ENCODE measurements at regions not wholly inside any gene's neighbourhood (a gene's known extent, or its start where the extent isn't known, plus 50 kb on each side); places are given as distances from the start of the nearest gene placed in this dataset.

- H3K4me3 Mint-ChIP-seq, result no peak overlapping the region
- H3K27ac ChIP-seq (ENCODE audit: low read depth), result no peak overlapping the region
- peaks cover 3% of the 10 kb centered on the region; the same call in 1 of the 3 replicates for H3K9me3 Mint-ChIP-seq
- DNase-seq (ENCODE audit: low spot score), result no peak
- TF ChIP-seq POLR2AphosphoS5 (IDR thresholded peaks at IDR 0.05; ENCODE audit: low read depth) (no peak), STAT1 (IDR thresholded peaks at IDR 0.05; ENCODE audit: unreplicated experiment) (no peak), EZH2phosphoT487 (IDR thresholded peaks at IDR 0.05; ENCODE audit: unreplicated experiment) (no peak), ZNF331 (CRISPR knock-in tag; IDR thresholded peaks at IDR 0.05; ENCODE audit: low read depth) (no peak), REST (IDR thresholded peaks at IDR 0.05; ENCODE audit: unreplicated experiment) (no peak), EZH2 (IDR thresholded peaks at IDR 0.05; ENCODE audit: low read depth, unreplicated experiment) (no peak), CREB1 (CRISPR knock-in tag; IDR thresholded peaks at IDR 0.05; ENCODE audit: low read depth) (no peak), JUNB (IDR thresholded peaks at IDR 0.05; ENCODE audit: unreplicated experiment) (no peak), NANOG (IDR thresholded peaks at IDR 0.05; ENCODE audit: borderline replicate concordance) (no peak)
- no peak overlapping the region for H2AFZ ChIP-seq
- no peaks in the 10 kb centered on the region for H3K4me1 ChIP-seq (ENCODE audit: insufficient read depth)
- no peak for ATAC-seq
- H3K27ac Mint-ChIP-seq, result no peak overlapping the region
- no peaks in the 10 kb centered on the region for H3K79me2 ChIP-seq (replicated peaks; ENCODE audit: insufficient read depth)
- H4K20me1 ChIP-seq (replicated peaks; ENCODE audit: insufficient read depth), result no peaks in the 10 kb centered on the region
- no peaks in the 10 kb centered on the region for H3K27me3 Mint-ChIP-seq (ENCODE audit: insufficient read depth, low read depth, poor library complexity)
- no peaks in the 10 kb centered on the region for H3K9me2 ChIP-seq (ENCODE audit: insufficient read depth)
- H3K36me3 ChIP-seq (ENCODE audit: insufficient read depth), result no peaks in the 10 kb centered on the region
- no peaks in the 10 kb centered on the region for H3K27me3 ChIP-seq (ENCODE audit: insufficient read depth)
- H3K4me3 ChIP-seq, result no peak overlapping the region
- no peaks in the 10 kb centered on the region for H3F3A ChIP-seq (replicated peaks; ENCODE audit: low read depth)
- no peak overlapping the region for H3K4me2 ChIP-seq
- H3K4me1 Mint-ChIP-seq, result no peaks in the 10 kb centered on the region
- no peaks in the 10 kb centered on the region; the same call in 2 of the 3 replicates for H3K36me3 Mint-ChIP-seq (ENCODE audit: low read depth)
Observed at GRCh38 chr9:73020877-73021276, 68.0 kb upstream of the ALDH1A1 start.

GRCh38 chr9:73014011-73014410 is 61.2 kb upstream of the ALDH1A1 start:
- Histone ChIP-seq H3K9me2 (ENCODE audit: insufficient read depth) (peaks cover 9% of the 10 kb centered on the region; the same call in 1 of the 2 replicates), H3K4me2 (no peak overlapping the region), H3K4me3 (no peak overlapping the region), H3K79me2 (replicated peaks; ENCODE audit: insufficient read depth) (no peaks in the 10 kb centered on the region), H2AFZ (no peak overlapping the region), H3K36me3 (ENCODE audit: insufficient read depth) (no peaks in the 10 kb centered on the region), H3F3A (replicated peaks; ENCODE audit: low read depth) (no peaks in the 10 kb centered on the region), H3K27ac (ENCODE audit: low read depth) (no peak overlapping the region), H3K4me1 (ENCODE audit: insufficient read depth) (no peaks in the 10 kb centered on the region), H4K20me1 (replicated peaks; ENCODE audit: insufficient read depth) (no peaks in the 10 kb centered on the region), H3K27me3 (ENCODE audit: insufficient read depth) (no peaks in the 10 kb centered on the region)
- DNase-seq (ENCODE audit: low spot score) (no peak), ATAC-seq (no peak)
- H3K4me1 Mint-ChIP-seq, result 0 out of 3 replicates have a peak, but pooled peaks cover 3% of the 10 kb centered on the region
- H3K27ac Mint-ChIP-seq, result no peak overlapping the region
- H3K27me3 Mint-ChIP-seq (ENCODE audit: insufficient read depth, low read depth, poor library complexity), result no peaks in the 10 kb centered on the region
- H3K9me3 Mint-ChIP-seq, result peaks cover 3% of the 10 kb centered on the region; the same call in 1 of the 3 replicates
- H3K4me3 Mint-ChIP-seq, result no peak overlapping the region
- H3K36me3 Mint-ChIP-seq (ENCODE audit: low read depth), result no peaks in the 10 kb centered on the region; the same call in 2 of the 3 replicates
- TF ChIP-seq, protein P1, sequence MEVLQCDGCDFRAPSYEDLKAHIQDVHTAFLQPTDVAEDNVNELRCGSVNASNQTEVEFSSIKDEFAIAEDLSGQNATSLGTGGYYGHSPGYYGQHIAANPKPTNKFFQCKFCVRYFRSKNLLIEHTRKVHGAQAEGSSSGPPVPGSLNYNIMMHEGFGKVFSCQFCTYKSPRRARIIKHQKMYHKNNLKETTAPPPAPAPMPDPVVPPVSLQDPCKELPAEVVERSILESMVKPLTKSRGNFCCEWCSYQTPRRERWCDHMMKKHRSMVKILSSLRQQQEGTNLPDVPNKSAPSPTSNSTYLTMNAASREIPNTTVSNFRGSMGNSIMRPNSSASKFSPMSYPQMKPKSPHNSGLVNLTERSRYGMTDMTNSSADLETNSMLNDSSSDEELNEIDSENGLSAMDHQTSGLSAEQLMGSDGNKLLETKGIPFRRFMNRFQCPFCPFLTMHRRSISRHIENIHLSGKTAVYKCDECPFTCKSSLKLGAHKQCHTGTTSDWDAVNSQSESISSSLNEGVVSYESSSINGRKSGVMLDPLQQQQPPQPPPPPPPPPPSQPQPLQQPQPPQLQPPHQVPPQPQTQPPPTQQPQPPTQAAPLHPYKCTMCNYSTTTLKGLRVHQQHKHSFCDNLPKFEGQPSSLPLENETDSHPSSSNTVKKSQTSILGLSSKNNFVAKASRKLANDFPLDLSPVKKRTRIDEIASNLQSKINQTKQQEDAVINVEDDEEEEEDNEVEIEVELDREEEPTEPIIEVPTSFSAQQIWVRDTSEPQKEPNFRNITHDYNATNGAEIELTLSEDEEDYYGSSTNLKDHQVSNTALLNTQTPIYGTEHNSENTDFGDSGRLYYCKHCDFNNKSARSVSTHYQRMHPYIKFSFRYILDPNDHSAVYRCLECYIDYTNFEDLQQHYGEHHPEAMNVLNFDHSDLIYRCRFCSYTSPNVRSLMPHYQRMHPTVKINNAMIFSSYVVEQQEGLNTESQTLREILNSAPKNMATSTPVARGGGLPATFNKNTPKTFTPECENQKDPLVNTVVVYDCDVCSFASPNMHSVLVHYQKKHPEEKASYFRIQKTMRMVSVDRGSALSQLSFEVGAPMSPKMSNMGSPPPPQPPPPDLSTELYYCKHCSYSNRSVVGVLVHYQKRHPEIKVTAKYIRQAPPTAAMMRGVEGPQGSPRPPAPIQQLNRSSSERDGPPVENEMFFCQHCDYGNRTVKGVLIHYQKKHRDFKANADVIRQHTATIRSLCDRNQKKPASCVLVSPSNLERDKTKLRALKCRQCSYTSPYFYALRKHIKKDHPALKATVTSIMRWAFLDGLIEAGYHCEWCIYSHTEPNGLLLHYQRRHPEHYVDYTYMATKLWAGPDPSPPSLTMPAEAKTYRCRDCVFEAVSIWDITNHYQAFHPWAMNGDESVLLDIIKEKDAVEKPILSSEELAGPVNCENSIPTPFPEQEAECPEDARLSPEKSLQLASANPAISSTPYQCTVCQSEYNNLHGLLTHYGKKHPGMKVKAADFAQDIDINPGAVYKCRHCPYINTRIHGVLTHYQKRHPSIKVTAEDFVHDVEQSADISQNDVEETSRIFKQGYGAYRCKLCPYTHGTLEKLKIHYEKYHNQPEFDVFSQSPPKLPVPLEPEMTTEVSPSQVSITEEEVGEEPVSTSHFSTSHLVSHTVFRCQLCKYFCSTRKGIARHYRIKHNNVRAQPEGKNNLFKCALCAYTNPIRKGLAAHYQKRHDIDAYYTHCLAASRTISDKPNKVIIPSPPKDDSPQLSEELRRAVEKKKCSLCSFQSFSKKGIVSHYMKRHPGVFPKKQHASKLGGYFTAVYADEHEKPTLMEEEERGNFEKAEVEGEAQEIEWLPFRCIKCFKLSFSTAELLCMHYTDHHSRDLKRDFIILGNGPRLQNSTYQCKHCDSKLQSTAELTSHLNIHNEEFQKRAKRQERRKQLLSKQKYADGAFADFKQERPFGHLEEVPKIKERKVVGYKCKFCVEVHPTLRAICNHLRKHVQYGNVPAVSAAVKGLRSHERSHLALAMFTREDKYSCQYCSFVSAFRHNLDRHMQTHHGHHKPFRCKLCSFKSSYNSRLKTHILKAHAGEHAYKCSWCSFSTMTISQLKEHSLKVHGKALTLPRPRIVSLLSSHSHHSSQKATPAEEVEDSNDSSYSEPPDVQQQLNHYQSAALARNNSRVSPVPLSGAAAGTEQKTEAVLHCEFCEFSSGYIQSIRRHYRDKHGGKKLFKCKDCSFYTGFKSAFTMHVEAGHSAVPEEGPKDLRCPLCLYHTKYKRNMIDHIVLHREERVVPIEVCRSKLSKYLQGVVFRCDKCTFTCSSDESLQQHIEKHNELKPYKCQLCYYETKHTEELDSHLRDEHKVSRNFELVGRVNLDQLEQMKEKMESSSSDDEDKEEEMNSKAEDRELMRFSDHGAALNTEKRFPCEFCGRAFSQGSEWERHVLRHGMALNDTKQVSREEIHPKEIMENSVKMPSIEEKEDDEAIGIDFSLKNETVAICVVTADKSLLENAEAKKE (CRISPR knock-in tag; IDR thresholded peaks at IDR 0.05), result no peak
- TF ChIP-seq ZNF114 (CRISPR knock-in tag; IDR thresholded peaks at IDR 0.05) (no peak), CREB1 (CRISPR knock-in tag; IDR thresholded peaks at IDR 0.05; ENCODE audit: low read depth) (no peak), ZNF331 (CRISPR knock-in tag; IDR thresholded peaks at IDR 0.05; ENCODE audit: low read depth) (no peak), STAT1 (IDR thresholded peaks at IDR 0.05; ENCODE audit: unreplicated experiment) (no peak)
